GM23338 (cell line): ENCODE measurements at regions not wholly inside any gene's neighbourhood (a gene's known extent, or its start where the extent isn't known, plus 50 kb on each side); places are given as distances from the start of the nearest gene placed in this dataset.

ENCODE experiments used
- CTCF ChIP-seq, 2 experiments: fragments of 200-600 bp in 1 of 2; sonication (generic) in 1 of 2; conservative IDR thresholded peaks; 2 replicates each; pipeline versions ENCODE4 v1.5.1 to v1.6.1; 2016 to 2017; ENCODE audit warnings: antibody characterized with exemption in 2 of 2, low read depth in 2 of 2, mild to moderate bottlenecking in 2 of 2, moderate library complexity in 1 of 2
- EZH2 ChIP-seq: fragments of 200-600 bp; sonication (generic); IDR thresholded peaks from one replicate; pipeline ENCODE4 v1.8.0; 2017; ENCODE audit warnings: antibody characterized with exemption, mild to moderate bottlenecking, low read depth; ENCODE audit not compliant: unreplicated experiment
- POLR2AphosphoS5 ChIP-seq: IDR thresholded peaks from 2 replicates; pipeline ENCODE4 v1.6.1; 2016; ENCODE audit warnings: antibody characterized with exemption, low read depth
- ZNF114 ChIP-seq: fragments of 250-450 bp; sonication (Bioruptor Pico); IDR thresholded peaks from 2 replicates; pipeline ENCODE4 v1.5.0; 2020; ENCODE audit warnings: mild to moderate bottlenecking, moderate library complexity

- TF ChIP-seq CTCF (conservative IDR thresholded peaks at IDR 0.05; ENCODE audit: low read depth in 2 of 2) (no peak), EZH2 (no peak), POLR2AphosphoS5 (no peak), ZNF114 (CRISPR knock-in tag) (no peak)
Measured at GRCh38 chr5:171659896-171660295, 125.7 kb upstream of the SMIM23 start.
